HG03342 (cell line): ENCODE measurements at regions not wholly inside any gene's neighbourhood (a gene's known extent, or its start where the extent isn't known, plus 50 kb on each side); places are given as distances from the start of the nearest gene placed in this dataset.

Experiments
- ATAC-seq: cut with Tn5 transposase; IDR thresholded peaks from one replicate; pipeline ENCODE4 v1.9.1; 2021; ENCODE audit warnings: mild to moderate bottlenecking, moderate library complexity; ENCODE audit not compliant: unreplicated experiment

GRCh38 chr2:145049475-145049874, 529.6 kb upstream of the ZEB2 start:
- no peak for ATAC-seq

- ATAC-seq, result no peak
These were observed 527.6 kb upstream of the ZEB2 start for GRCh38 chr2:145047554-145047953.

GRCh38 chr2:145044491-145044890, 524.6 kb upstream of the ZEB2 start:
- no peak for ATAC-seq

GRCh38 chr2:145043399-145043834, 523.5 kb upstream of the ZEB2 start:
- no peak for ATAC-seq

- no peak for ATAC-seq
These were observed 521.8 kb upstream of the ZEB2 start for GRCh38 chr2:145041706-145042105.

- ATAC-seq, result no peak
These were observed 520.5 kb upstream of the ZEB2 start for GRCh38 chr2:145040433-145040832.

GRCh38 chr2:145038041-145038525, 518.2 kb upstream of the ZEB2 start:
- no peak for ATAC-seq

- no peak for ATAC-seq
These were observed 516.6 kb upstream of the ZEB2 start for GRCh38 chr2:145036421-145037011.

GRCh38 chr2:145034511-145034910, 514.6 kb upstream of the ZEB2 start:
- no peak for ATAC-seq

GRCh38 chr2:145033438-145033837, 513.5 kb upstream of the ZEB2 start:
- ATAC-seq, result no peak

GRCh38 chr2:145032791-145033190, 512.9 kb upstream of the ZEB2 start:
- ATAC-seq, result no peak

- ATAC-seq, result no peak
These were observed 510.0 kb upstream of the ZEB2 start for GRCh38 chr2:145029873-145030272.

- ATAC-seq, result no peak
These were observed 509.2 kb upstream of the ZEB2 start for GRCh38 chr2:145029081-145029480.

- no peak for ATAC-seq
These were observed 508.4 kb upstream of the ZEB2 start for GRCh38 chr2:145028101-145028920.

GRCh38 chr2:145026456-145027455, 506.8 kb upstream of the ZEB2 start:
- no peak for ATAC-seq

- ATAC-seq, result no peak
These were observed 505.5 kb upstream of the ZEB2 start for GRCh38 chr2:145025382-145025781.

- ATAC-seq, result no peak
These were observed 503.5 kb upstream of the ZEB2 start for GRCh38 chr2:145023334-145023934.

GRCh38 chr2:145022666-145023333, 502.9 kb upstream of the ZEB2 start:
- no peak for ATAC-seq

- ATAC-seq, result no peak
These were observed 502.2 kb upstream of the ZEB2 start for GRCh38 chr2:145021962-145022665.

- no peak for ATAC-seq
These were observed 500.8 kb upstream of the ZEB2 start for GRCh38 chr2:145020694-145021093.
